Gastroesophageal sphincter (tissue), 3 donors: ENCODE measurements at regions not wholly inside any gene's neighbourhood (a gene's known extent, or its start where the extent isn't known, plus 50 kb on each side); places are given as distances from the start of the nearest gene placed in this dataset.

ENCODE experiments used
- POLR2A ChIP-seq, 2 donors: fragments of 450-650 bp; IDR thresholded peaks; one replicate each; pipeline ENCODE4 v1.6.1; 2017; ENCODE audit warnings: antibody characterized with exemption in 2 of 2, mild to moderate bottlenecking in 2 of 2, moderate library complexity in 1 of 2
- TF ChIP-seq, protein P1 (sequence below), 4 experiments: fragments of 200-600 bp in 2 of 4; fragments of 450-650 bp in 2 of 4; sonication (generic) in 1 of 4; IDR thresholded peaks; one replicate each; pipeline ENCODE4 v1.5.1; 2017 to 2019; ENCODE audit warnings: antibody characterized with exemption in 4 of 4, mild to moderate bottlenecking in 2 of 4, moderate library complexity in 2 of 4

DNA sequence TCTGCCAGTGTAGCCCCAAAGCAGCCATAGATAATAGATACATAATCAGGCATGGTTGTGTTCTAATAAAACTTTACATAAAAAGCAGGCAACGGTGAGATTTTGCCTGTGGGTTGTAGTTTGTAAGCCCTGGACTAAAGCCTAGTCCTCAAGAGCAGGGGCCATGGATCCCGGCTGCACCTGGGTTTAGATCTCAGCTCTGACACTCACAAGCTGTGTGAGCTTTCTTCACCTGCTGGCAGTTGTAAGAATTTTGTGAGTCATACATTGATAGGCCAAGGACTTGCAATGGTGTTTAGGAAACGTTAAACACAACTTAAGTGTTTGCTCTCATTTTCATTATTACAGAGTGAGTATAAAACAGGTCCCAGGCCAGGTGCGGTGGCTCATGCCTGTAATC, 395.8 kb upstream of the TBX3 start:
- TF ChIP-seq, protein P1, sequence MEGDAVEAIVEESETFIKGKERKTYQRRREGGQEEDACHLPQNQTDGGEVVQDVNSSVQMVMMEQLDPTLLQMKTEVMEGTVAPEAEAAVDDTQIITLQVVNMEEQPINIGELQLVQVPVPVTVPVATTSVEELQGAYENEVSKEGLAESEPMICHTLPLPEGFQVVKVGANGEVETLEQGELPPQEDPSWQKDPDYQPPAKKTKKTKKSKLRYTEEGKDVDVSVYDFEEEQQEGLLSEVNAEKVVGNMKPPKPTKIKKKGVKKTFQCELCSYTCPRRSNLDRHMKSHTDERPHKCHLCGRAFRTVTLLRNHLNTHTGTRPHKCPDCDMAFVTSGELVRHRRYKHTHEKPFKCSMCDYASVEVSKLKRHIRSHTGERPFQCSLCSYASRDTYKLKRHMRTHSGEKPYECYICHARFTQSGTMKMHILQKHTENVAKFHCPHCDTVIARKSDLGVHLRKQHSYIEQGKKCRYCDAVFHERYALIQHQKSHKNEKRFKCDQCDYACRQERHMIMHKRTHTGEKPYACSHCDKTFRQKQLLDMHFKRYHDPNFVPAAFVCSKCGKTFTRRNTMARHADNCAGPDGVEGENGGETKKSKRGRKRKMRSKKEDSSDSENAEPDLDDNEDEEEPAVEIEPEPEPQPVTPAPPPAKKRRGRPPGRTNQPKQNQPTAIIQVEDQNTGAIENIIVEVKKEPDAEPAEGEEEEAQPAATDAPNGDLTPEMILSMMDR (IDR thresholded peaks at IDR 0.05), result no peak
- no peak for TF ChIP-seq POLR2A (IDR thresholded peaks at IDR 0.05)
